Cardiac fibroblast (primary cell): ENCODE measurements at regions not wholly inside any gene's neighbourhood (a gene's known extent, or its start where the extent isn't known, plus 50 kb on each side); places are given as distances from the start of the nearest gene placed in this dataset.

Source experiments
- DNase-seq, 2 donors: peaks; one replicate each; pipeline versions ENCODE4 v3.0.0 to v3.0.0-alpha.2; 2010; ENCODE audit warnings: low read depth in 2 of 2
- H3K4me3 ChIP-seq, 2 donors: replicated peaks in 1 of 2; 1 replicate in 1 of 2; 2 replicates in 1 of 2; pipeline ENCODE4 v1.5.1; 2011; ENCODE audit warnings: low read depth in 2 of 2, low read length in 2 of 2, mild to moderate bottlenecking in 2 of 2, moderate library complexity in 1 of 2
- TF ChIP-seq, protein P1 (sequence below): IDR thresholded peaks from one replicate; pipeline ENCODE4 v1.5.1; 2011; ENCODE audit warnings: low read depth, mild to moderate bottlenecking, low read length, inconsistent platforms

DNA sequence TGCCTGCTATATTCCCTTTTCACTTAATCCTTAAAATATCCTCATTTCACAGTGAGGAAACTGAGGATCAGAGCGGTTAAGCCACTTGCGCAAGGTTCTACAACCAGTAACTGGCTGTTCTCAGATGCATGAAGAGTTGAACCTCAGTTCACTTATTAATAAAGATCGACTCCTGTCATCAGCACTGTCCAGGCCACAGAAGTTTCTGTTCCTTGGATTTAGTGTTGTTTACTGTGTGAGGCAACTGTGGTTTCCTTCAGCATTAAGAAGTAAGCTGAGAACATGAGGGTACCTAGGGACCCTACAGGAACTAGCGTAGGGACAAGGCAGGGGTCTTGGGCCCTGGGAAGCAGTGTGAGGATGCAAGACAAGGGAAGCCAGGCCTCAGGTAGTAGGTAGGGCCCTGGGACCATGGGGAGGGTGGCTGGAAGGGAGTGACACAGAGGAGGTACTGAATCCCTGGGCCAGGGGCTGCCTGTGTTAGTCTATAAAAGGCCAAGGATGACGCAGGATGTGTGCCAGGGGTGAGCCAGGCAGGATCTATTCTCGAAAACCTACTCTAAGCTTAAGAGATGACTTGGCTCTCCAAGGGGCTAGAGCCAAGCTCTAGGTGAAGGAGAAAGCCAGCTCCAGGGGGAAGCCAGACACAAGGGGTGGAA, 181.2 kb upstream of the CSF3R start:
- no peak for DNase-seq
- no peak overlapping the region for H3K4me3 ChIP-seq
- TF ChIP-seq, protein P1, sequence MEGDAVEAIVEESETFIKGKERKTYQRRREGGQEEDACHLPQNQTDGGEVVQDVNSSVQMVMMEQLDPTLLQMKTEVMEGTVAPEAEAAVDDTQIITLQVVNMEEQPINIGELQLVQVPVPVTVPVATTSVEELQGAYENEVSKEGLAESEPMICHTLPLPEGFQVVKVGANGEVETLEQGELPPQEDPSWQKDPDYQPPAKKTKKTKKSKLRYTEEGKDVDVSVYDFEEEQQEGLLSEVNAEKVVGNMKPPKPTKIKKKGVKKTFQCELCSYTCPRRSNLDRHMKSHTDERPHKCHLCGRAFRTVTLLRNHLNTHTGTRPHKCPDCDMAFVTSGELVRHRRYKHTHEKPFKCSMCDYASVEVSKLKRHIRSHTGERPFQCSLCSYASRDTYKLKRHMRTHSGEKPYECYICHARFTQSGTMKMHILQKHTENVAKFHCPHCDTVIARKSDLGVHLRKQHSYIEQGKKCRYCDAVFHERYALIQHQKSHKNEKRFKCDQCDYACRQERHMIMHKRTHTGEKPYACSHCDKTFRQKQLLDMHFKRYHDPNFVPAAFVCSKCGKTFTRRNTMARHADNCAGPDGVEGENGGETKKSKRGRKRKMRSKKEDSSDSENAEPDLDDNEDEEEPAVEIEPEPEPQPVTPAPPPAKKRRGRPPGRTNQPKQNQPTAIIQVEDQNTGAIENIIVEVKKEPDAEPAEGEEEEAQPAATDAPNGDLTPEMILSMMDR = no peak

DNA sequence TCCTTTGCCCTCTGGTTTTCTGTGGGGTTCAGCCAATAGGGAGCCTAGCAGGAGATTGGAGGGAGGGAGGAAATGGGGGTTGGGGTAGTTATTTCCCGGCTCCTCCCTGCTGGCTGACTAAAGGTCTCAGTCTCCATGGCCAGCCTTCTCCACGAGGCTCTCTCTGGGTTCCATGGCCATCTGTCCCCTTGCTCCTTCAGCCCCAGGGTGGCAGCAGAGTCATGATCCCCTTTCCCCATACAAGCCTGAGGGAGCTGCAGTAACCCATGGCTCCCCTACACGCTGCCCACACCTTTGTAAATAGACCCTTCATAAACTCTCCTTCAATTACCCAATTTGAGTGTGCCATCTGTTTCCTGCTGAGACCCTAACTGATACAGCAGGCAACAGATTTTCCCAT, 176.1 kb upstream of the CSF3R start:
- DNase-seq = no peak
- H3K4me3 ChIP-seq = no peak overlapping the region
- TF ChIP-seq, protein P1 = no peak

DNA sequence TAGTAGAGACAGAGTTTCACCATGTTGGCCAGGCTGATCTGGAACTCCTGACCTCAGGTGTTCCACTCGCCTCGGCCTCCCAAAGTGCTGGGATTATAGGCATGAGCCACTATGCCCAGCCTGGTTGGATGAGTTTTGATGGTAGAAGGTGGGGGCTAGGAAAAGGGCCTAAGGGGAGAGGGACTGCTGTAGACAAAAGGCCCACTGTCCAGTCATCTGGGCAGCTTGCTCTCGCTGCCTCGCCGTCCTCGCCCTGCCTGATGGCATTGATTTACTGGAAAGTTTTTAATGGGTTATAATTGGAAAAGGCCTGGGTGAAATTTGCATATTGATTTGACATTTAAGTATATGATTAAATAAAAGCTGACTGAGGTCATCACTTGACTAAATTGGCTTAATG, 175.1 kb upstream of the CSF3R start:
- no peak for DNase-seq
- no peak overlapping the region for H3K4me3 ChIP-seq
- TF ChIP-seq, protein P1 = no peak

DNA sequence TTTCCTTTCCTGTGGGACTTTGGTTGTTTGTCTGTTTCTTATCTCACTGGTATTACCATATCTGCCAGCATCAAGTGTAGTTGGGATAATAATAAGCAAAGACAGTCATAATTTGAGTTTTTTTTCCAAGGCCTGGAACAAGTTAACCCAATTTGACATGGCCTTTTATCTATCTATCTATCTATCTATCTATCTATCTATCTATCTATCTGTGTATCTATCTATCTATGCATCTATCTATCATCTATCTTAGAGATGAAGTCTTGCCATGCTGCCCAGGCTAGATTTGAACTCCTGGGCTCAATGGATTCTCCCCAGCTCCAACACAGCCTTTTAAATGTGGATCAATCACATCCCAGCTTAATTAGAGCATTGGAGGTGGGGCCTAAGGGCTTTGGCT, 174.1 kb upstream of the CSF3R start:
- TF ChIP-seq, protein P1 = no peak
- no peak for DNase-seq
- H3K4me3 ChIP-seq = no peak overlapping the region

DNA sequence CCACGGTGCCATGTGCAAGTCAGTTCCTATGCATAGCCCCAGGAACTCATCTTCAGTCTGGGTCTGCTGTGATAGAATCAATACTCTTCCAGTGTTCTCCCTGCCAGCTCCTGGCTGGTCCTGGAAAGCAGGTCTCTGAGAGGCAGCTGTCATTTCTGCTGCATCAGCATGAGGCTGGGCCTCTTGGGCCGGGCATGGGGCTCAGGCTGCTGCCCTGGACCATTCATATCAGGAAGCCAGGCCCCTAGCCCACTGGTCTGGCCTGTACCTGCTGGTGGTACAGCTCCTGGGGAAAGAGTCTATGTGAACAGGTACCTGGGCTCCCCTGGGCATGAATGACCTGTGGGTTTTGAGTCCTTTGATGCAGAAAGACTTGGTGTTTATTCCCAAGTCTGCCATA, 173.6 kb upstream of the CSF3R start:
- DNase-seq = no peak
- TF ChIP-seq, protein P1 = no peak
- H3K4me3 ChIP-seq = no peak overlapping the region

DNA sequence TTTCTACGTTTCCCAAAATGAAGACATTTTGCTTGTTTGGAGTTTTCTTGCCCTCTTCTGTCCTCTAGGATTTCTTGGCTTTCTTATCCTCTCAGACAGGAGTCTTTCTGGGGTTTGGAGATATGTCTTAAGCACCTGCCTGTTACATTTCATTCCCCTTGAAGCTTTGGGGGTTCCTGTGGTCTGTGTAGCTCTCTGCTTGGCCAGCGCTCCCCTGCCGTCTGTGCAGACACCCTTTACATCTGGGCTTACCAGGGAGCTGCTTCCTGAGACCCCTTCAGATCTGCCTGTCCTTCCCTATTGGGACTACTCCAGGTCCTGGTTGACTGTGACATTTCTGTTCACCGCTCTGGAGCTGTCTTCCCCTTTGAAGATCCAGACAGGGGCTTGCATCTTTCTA, 171.9 kb upstream of the CSF3R start:
- no peak for DNase-seq
- TF ChIP-seq, protein P1 = no peak
- no peak overlapping the region for H3K4me3 ChIP-seq

DNA sequence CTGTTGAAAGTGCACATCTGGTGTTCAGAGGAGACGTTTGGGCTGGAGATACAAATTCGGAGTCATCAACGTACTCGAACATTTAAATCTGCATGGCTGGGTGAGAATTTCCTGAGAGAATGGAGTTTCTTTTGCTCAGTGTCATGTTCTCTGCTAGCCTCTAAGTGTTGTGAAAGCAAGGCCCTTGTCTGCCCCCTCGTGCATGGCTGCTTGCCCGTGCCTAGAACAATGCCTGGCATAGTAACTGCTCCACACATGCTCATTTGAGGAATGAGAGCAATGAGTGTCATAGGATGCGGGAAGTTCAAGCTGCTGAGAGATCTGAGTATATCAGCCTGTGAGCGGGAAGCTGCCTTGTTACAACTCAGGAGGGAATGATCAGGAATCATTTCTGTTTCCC, 171.1 kb upstream of the CSF3R start:
- TF ChIP-seq, protein P1 = no peak
- no peak overlapping the region for H3K4me3 ChIP-seq
- DNase-seq = peak; percentile 52 to 77
